A549 (cell line): ENCODE measurements at regions not wholly inside any gene's neighbourhood (a gene's known extent, or its start where the extent isn't known, plus 50 kb on each side); places are given as distances from the start of the nearest gene placed in this dataset.

ENCODE experiments used
- ATAC-seq, 2 experiments: fragments of 200-7000 bp in 1 of 2; fragments of >200 bp in 1 of 2; cut with Nextera tagmentation in 1 of 2; cut with Tn5 transposase in 1 of 2; 3 replicates each; pipeline versions ENCODE4 v1.8.0 to v1.9.1; 2018 to 2020; ENCODE audit warnings: mild to moderate bottlenecking in 1 of 2, moderate library complexity in 1 of 2
- CTCF ChIA-PET: fragments of 300-600 bp; sonication (Branson Sonifier 250); formaldehyde crosslinking; extraction: SDS; loops from one replicate; lab custom pipeline; 2021; ENCODE audit warnings: antibody characterized with exemption, inconsistent platforms; lab: Yijun Ruan, JAX
- POLR2A ChIA-PET: fragments of 350-600 bp; formaldehyde crosslinking; extraction: SDS; loops from one replicate; lab custom pipeline; 2021; ENCODE audit warnings: antibody characterized with exemption, inconsistent platforms; lab: Yijun Ruan, JAX
- DNase-seq, 2 experiments: peaks; one replicate each; pipeline versions ENCODE4 v3.0.0 to v3.0.0-alpha.2; 2011 to 2016; ENCODE audit warnings: low read depth in 1 of 2, low spot score in 1 of 2
- FAIRE-seq: peaks from 2 replicates; lab custom pipeline; 2011; peaks lifted over from hg19 to GRCh38; lab: Jason Lieb, UNC
- H3K27ac ChIP-seq, 2 experiments: fragments of >200 bp; sonication (Bioruptor Twin); formaldehyde crosslinking; 3 replicates each; pipeline ENCODE4 v1.5.1; 2016 to 2017
- H3K4me1 ChIP-seq: fragments of >200 bp; sonication (Bioruptor Twin); formaldehyde crosslinking; 3 replicates; pipeline ENCODE4 v1.6.1; 2016
- H3K4me2 ChIP-seq: fragments of >200 bp; sonication (Bioruptor Twin); formaldehyde crosslinking; 3 replicates; pipeline ENCODE4 v1.6.1; 2016
- H3K4me3 ChIP-seq: fragments of >200 bp; sonication (Bioruptor Twin); formaldehyde crosslinking; 3 replicates; pipeline ENCODE4 v1.5.1; 2016
- H3K9me3 ChIP-seq: fragments of >200 bp; sonication (Bioruptor Twin); formaldehyde crosslinking; 3 replicates; pipeline ENCODE4 v1.6.1; 2016
- CHD2 ChIP-seq: fragments of 150-350 bp; IDR thresholded peaks from 2 replicates; pipeline ENCODE4 v1.6.1; 2014; ENCODE audit warnings: low read length; ENCODE audit not compliant: partially characterized antibody
- CHD4 ChIP-seq: fragments of 200-600 bp; sonication (generic); IDR thresholded peaks from 2 replicates; pipeline ENCODE4 v1.6.1; 2016; ENCODE audit warnings: antibody characterized with exemption, mild to moderate bottlenecking, borderline replicate concordance
- EP300 ChIP-seq, 2 experiments: fragments of >200 bp; sonication (Bioruptor Twin); formaldehyde crosslinking; IDR thresholded peaks; 2 replicates in 1 of 2; 3 replicates in 1 of 2; pipeline ENCODE4 v1.6.1; 2016 to 2017
- HEYL ChIP-seq: fragments of 250-450 bp; sonication (Bioruptor Pico); IDR thresholded peaks from 2 replicates; pipeline ENCODE4 v1.8.0; 2021; ENCODE audit warnings: mild to moderate bottlenecking, moderate library complexity
- HOXA7 ChIP-seq: fragments of 250-450 bp; sonication (Bioruptor Pico); IDR thresholded peaks from 2 replicates; pipeline ENCODE4 v1.5.0; 2020; ENCODE audit warnings: mild to moderate bottlenecking, moderate library complexity
- HOXB13 ChIP-seq: fragments of 250-450 bp; sonication (Bioruptor Pico); IDR thresholded peaks from 2 replicates; pipeline ENCODE4 v1.5.0; 2020; ENCODE audit warnings: low read depth, mild to moderate bottlenecking, moderate library complexity
- JUN ChIP-seq, 2 experiments: fragments of >200 bp; sonication (Bioruptor Twin); formaldehyde crosslinking; IDR thresholded peaks; 2 replicates in 1 of 2; 3 replicates in 1 of 2; pipeline ENCODE4 v1.6.1; 2016 to 2017
- KDM1A ChIP-seq: fragments of 200-600 bp; sonication (generic); IDR thresholded peaks from 2 replicates; pipeline ENCODE4 v1.6.1; 2016; ENCODE audit warnings: low read depth, mild to moderate bottlenecking
- MAZ ChIP-seq: fragments of 150-350 bp; IDR thresholded peaks from 2 replicates; pipeline ENCODE4 v1.6.1; 2014; ENCODE audit warnings: antibody characterized with exemption, low read depth, low read length, borderline replicate concordance
- NFE2L2 ChIP-seq: fragments of 150-350 bp; conservative IDR thresholded peaks from 2 replicates; pipeline ENCODE4 v1.6.1; 2014; ENCODE audit warnings: low read length
- POLR2AphosphoS2 ChIP-seq: conservative IDR thresholded peaks from 2 replicates; pipeline ENCODE4 v1.6.1; 2012; ENCODE audit warnings: low read length, improper control_type of control experiment, inconsistent platforms
- REST ChIP-seq: fragments of 200-600 bp; sonication (generic); IDR thresholded peaks from 2 replicates; pipeline ENCODE4 v1.6.1; 2016; ENCODE audit warnings: antibody characterized with exemption, mild to moderate bottlenecking, moderate library complexity
- RFX5 ChIP-seq: fragments of 450-650 bp; IDR thresholded peaks from 2 replicates; pipeline ENCODE4 v1.7.1; 2014; ENCODE audit warnings: antibody characterized with exemption, mild to moderate bottlenecking, moderate library complexity
- RNF2 ChIP-seq: fragments of 200-600 bp; sonication (generic); IDR thresholded peaks from 2 replicates; pipeline ENCODE4 v1.6.1; 2016; ENCODE audit warnings: low read depth, mild to moderate bottlenecking, antibody characterized with exemption, moderate library complexity, borderline replicate concordance
- SMC3 ChIP-seq: fragments of >200 bp; sonication (Bioruptor Twin); formaldehyde crosslinking; IDR thresholded peaks from 3 replicates; pipeline ENCODE4 v1.6.1; 2018; ENCODE audit warnings: inconsistent platforms
- TFCP2L1 ChIP-seq: fragments of 250-450 bp; sonication (Bioruptor Pico); IDR thresholded peaks from 2 replicates; pipeline ENCODE4 v1.5.0; 2021; ENCODE audit warnings: mild to moderate bottlenecking
- TP53 ChIP-seq: fragments of 250-450 bp; sonication (Bioruptor Pico); IDR thresholded peaks from 2 replicates; pipeline ENCODE4 v1.5.0; 2021; ENCODE audit warnings: mild to moderate bottlenecking, moderate library complexity
- ZC3H11A ChIP-seq: fragments of 450-650 bp; IDR thresholded peaks from 2 replicates; pipeline ENCODE4 v1.6.1; 2014; ENCODE audit warnings: antibody characterized with exemption, mild to moderate bottlenecking
- WGBS: methylation state at CpG from one replicate; pipeline ENCODE4 v1.1.6; 2017; ENCODE audit errors: missing lambda C conversion rate; 5-methylcytosine and 5-hydroxymethylcytosine counted together
- TF ChIP-seq, protein P1 (sequence below): fragments of >200 bp; sonication (Bioruptor Twin); formaldehyde crosslinking; IDR thresholded peaks from 2 replicates; pipeline ENCODE4 v1.6.1; 2016
- TF ChIP-seq, protein P2 (sequence below): fragments of >200 bp; sonication (Bioruptor Twin); formaldehyde crosslinking; IDR thresholded peaks from 3 replicates; pipeline ENCODE4 v1.5.1; 2016

- no peak for ATAC-seq
Observed at GRCh38 chr9:80213613-80214012, 641.8 kb downstream of the TLE4 start.

GRCh38 chr9:80208696-80209095 lies 636.9 kb downstream of the TLE4 start:
- no peak for DNase-seq
- TF ChIP-seq EP300 (IDR thresholded peaks at IDR 0.05), result no peak
- ChIA-PET CTCF (interaction anchor here (0.7 to 1.6 kb wide), 2 partner anchors 33 to 394 kb away, joined by 3 to 4 read pairs; no protein-coding TSS in a partner anchor), POLR2A (no interaction called here)
- no peak for FAIRE-seq
- Histone ChIP-seq H3K4me3 (no peak overlapping the region), H3K27ac (no peak overlapping the region), H3K9me3 (no peaks in the 10 kb centered on the region), H3K4me2 (no peak overlapping the region), H3K4me1 (no peaks in the 10 kb centered on the region)
- no peak for ATAC-seq

More at GRCh38 chr9:80213613-80214012, 641.8 kb downstream of the TLE4 start:
- TF ChIP-seq RFX5, result no peak
- Histone ChIP-seq H3K4me3 (no peak overlapping the region), H3K4me1 (no peaks in the 10 kb centered on the region), H3K27ac (no peak overlapping the region), H3K4me2 (no peak overlapping the region), H3K9me3 (no peaks in the 10 kb centered on the region)
- no peak for FAIRE-seq
- no peak for DNase-seq
- ChIA-PET CTCF (no interaction called here), POLR2A (no interaction called here)
- WGBS, result 59% methylated on average over 5 of the region's 8 CpGs

GRCh38 chr9:80204054-80204453 lies 632.3 kb downstream of the TLE4 start:
- TF ChIP-seq HOXA7 (CRISPR knock-in tag) (no peak), ZC3H11A (no peak), TP53 (CRISPR knock-in tag) (no peak), REST (no peak), HEYL (CRISPR knock-in tag) (no peak), KDM1A (no peak), POLR2AphosphoS2 (no peak), MAZ (no peak), RNF2 (no peak), TFCP2L1 (CRISPR knock-in tag) (no peak), HOXB13 (CRISPR knock-in tag) (no peak), CHD2 (no peak), JUN (IDR thresholded peaks at IDR 0.05) (no peak), SMC3 (no peak), CHD4 (no peak), NFE2L2 (no peak)
- TF ChIP-seq, protein P1, sequence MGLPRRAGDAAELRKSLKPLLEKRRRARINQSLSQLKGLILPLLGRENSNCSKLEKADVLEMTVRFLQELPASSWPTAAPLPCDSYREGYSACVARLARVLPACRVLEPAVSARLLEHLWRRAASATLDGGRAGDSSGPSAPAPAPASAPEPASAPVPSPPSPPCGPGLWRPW, result no peak
- TF ChIP-seq, protein P2, sequence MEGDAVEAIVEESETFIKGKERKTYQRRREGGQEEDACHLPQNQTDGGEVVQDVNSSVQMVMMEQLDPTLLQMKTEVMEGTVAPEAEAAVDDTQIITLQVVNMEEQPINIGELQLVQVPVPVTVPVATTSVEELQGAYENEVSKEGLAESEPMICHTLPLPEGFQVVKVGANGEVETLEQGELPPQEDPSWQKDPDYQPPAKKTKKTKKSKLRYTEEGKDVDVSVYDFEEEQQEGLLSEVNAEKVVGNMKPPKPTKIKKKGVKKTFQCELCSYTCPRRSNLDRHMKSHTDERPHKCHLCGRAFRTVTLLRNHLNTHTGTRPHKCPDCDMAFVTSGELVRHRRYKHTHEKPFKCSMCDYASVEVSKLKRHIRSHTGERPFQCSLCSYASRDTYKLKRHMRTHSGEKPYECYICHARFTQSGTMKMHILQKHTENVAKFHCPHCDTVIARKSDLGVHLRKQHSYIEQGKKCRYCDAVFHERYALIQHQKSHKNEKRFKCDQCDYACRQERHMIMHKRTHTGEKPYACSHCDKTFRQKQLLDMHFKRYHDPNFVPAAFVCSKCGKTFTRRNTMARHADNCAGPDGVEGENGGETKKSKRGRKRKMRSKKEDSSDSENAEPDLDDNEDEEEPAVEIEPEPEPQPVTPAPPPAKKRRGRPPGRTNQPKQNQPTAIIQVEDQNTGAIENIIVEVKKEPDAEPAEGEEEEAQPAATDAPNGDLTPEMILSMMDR, result no peak
- WGBS, result 39% methylated on average over 2 of the region's 2 CpGs
- Histone ChIP-seq H3K4me1 (no peaks in the 10 kb centered on the region), H3K9me3 (no peaks in the 10 kb centered on the region), H3K27ac (no peak overlapping the region), H3K4me2 (no peak overlapping the region), H3K4me3 (no peak overlapping the region)
- ChIA-PET POLR2A (no interaction called here), CTCF (no interaction called here)
- no peak for FAIRE-seq
- no peak for ATAC-seq
- no peak for DNase-seq
